ENCODE measurements at regions not wholly inside any gene's neighbourhood (a gene's known extent, or its start where the extent isn't known, plus 50 kb on each side); places are given as distances from the start of the nearest gene placed in this dataset.

DNA sequence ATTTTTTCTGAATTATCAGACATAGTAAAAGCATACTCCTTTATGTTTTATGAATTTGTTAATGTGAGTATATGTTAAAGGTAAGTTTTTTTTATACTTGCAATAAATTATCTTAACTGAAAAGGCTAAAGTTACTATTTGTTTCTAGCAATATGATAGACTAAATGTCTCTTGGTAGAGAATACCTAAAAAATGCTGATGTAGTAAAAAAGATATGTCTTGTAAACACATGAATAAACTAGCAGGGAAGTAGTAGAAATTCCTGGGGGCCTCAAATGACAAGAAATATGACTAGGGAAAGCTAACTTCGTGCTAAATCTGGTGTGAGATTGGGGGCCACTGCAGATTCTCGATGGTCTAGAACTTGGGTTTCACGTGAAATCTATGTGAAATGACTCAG lies 188.1 kb upstream of the CACNA1E start:
- Histone ChIP-seq H3K27ac (ENCODE audit: low read depth in 2 of 2, low read length in 2 of 2) (no peak overlapping the region), H3K9ac (ENCODE audit: low read depth in 1 of 2, low read length in 2 of 2) (no peak overlapping the region), H3K9me3 (ENCODE audit: control insufficient read depth in 2 of 2, low read length in 2 of 2) (no peaks in the 10 kb centered on the region), H3K4me1 (ENCODE audit: control insufficient read depth in 2 of 2, insufficient read depth in 2 of 2, low read length in 2 of 2) (no peaks in the 10 kb centered on the region), H3K27me3 (ENCODE audit: control insufficient read depth in 2 of 2, insufficient read depth in 2 of 2, low read length in 2 of 2) (peaks cover 0 to 2% of the 10 kb centered on the region in 2 donors), H3K36me3 (ENCODE audit: control insufficient read depth in 2 of 2, insufficient read depth in 2 of 2, low read length in 2 of 2) (no peaks in the 10 kb centered on the region), H3K4me3 (ENCODE audit: low read length in 2 of 2) (no peak overlapping the region)

DNA sequence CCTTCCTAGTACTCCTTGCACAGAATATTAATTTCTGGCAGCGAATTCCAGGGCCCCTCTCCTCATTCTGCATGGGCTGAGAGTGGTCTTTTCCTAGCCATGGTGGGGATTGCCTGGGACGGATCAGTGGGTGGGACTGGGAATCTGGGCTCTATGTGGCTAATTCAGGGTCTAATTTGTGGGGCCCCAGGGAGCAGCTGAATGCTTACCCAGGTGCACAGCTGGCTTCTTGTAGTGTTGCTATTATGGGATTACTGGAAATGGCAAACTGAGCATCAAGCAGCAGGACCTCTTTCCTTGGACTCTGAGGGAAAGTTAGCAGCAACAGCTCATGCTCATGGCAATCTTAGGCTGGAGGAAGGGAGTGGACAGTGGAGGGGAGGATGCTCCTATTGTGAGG lies 187.1 kb upstream of the CACNA1E start:
- no peaks in the 10 kb centered on the region for H3K4me1 ChIP-seq (ENCODE audit: control insufficient read depth in 2 of 2, insufficient read depth in 2 of 2, low read length in 2 of 2)
- no peak overlapping the region for H3K4me3 ChIP-seq (ENCODE audit: low read length in 2 of 2)
- no peak overlapping the region for H3K9ac ChIP-seq (ENCODE audit: low read depth in 1 of 2, low read length in 2 of 2)
- peaks cover 0 to 2% of the 10 kb centered on the region in 2 donors for H3K27me3 ChIP-seq (ENCODE audit: control insufficient read depth in 2 of 2, insufficient read depth in 2 of 2, low read length in 2 of 2)
- no peak overlapping the region for H3K27ac ChIP-seq (ENCODE audit: low read depth in 2 of 2, low read length in 2 of 2)
- H3K9me3 ChIP-seq (ENCODE audit: control insufficient read depth in 2 of 2, low read length in 2 of 2) = no peaks in the 10 kb centered on the region
- no peaks in the 10 kb centered on the region for H3K36me3 ChIP-seq (ENCODE audit: control insufficient read depth in 2 of 2, insufficient read depth in 2 of 2, low read length in 2 of 2)

DNA sequence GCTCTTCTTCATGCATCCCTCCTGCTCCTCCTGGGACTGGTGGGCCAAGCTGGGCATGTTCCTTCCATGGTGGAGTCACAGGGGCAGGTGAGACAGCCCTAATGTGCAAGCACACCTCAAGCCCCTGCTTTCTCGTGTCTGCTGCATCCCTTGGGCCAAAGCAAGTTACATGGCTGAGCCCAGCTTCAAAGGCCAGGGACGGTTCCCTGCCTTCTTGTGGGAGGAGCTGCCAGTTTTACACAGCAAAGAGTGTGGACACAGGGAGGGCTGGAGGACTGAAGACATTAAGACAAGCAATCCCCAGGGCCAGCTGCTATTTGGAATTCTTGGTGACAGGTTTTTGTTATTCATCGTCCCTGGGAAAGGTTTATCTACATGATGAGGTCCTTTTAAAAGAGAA lies 175.2 kb upstream of the CACNA1E start:
- Histone ChIP-seq H3K27ac (ENCODE audit: low read depth in 2 of 2, low read length in 2 of 2) (no peak overlapping the region), H3K9ac (ENCODE audit: low read depth in 1 of 2, low read length in 2 of 2) (no peak overlapping the region), H3K4me3 (ENCODE audit: low read length in 2 of 2) (no peak overlapping the region), H3K4me1 (ENCODE audit: control insufficient read depth in 2 of 2, insufficient read depth in 2 of 2, low read length in 2 of 2) (no peaks in the 10 kb centered on the region), H3K36me3 (ENCODE audit: control insufficient read depth in 2 of 2, insufficient read depth in 2 of 2, low read length in 2 of 2) (no peaks in the 10 kb centered on the region), H3K9me3 (ENCODE audit: control insufficient read depth in 2 of 2, low read length in 2 of 2) (no peaks in the 10 kb centered on the region), H3K27me3 (ENCODE audit: control insufficient read depth in 2 of 2, insufficient read depth in 2 of 2, low read length in 2 of 2) (peaks cover 0 to 3% of the 10 kb centered on the region in 2 donors)

DNA sequence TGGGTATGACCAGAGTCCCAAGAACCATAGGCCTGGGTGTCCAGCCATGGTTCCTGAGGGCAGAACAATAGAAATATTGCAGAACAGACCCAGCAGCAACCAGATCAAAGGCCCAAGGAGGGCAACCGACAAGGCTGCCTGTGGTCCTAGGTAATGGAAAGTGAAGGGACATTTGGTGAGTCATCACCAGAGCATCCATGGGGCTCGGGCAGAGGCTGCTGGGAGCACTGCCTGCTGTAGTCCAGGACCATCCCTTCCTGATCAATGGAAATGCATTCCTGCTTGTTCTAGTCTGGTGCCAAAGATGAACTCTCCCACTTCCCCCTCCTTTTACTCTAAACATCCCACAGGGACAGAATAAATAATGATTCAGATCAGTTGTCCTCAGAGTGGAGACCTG lies 172.8 kb upstream of the CACNA1E start:
- H3K9ac ChIP-seq (ENCODE audit: low read depth in 1 of 2, low read length in 2 of 2) = no peak overlapping the region
- H3K27me3 ChIP-seq (ENCODE audit: control insufficient read depth in 2 of 2, insufficient read depth in 2 of 2, low read length in 2 of 2) = peaks cover 7 to 13% of the 10 kb centered on the region in 2 donors
- no peaks in the 10 kb centered on the region for H3K36me3 ChIP-seq (ENCODE audit: control insufficient read depth in 2 of 2, insufficient read depth in 2 of 2, low read length in 2 of 2)
- no peak overlapping the region for H3K4me3 ChIP-seq (ENCODE audit: low read length in 2 of 2)
- no peak overlapping the region for H3K27ac ChIP-seq (ENCODE audit: low read depth in 2 of 2, low read length in 2 of 2)
- no peaks in the 10 kb centered on the region for H3K4me1 ChIP-seq (ENCODE audit: control insufficient read depth in 2 of 2, insufficient read depth in 2 of 2, low read length in 2 of 2)
- no peaks in the 10 kb centered on the region for H3K9me3 ChIP-seq (ENCODE audit: control insufficient read depth in 2 of 2, low read length in 2 of 2)

DNA sequence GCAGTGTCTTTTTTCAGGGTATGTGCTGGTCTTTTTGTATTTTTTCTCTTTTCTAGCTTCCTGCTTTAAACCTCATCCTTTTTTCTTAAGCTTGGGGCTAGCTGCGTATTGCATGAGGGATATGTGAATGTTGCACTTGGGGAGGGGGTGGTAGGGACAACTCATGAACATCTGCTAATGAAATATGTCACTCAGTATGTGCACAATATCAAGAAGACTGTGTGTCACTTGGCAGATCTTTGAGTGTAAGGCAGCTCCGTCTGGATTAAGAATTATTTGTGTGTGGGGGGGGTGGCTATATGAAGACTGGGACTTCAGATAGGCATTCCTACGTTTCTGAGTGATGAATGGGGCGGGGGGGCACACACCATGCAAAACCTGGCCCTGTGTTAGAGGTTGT lies 170.4 kb upstream of the CACNA1E start:
- no peak overlapping the region for H3K9ac ChIP-seq (ENCODE audit: low read depth in 1 of 2, low read length in 2 of 2)
- no peak overlapping the region for H3K4me3 ChIP-seq (ENCODE audit: low read length in 2 of 2)
- H3K27me3 ChIP-seq (ENCODE audit: control insufficient read depth in 2 of 2, insufficient read depth in 2 of 2, low read length in 2 of 2) = peaks cover 12 to 24% of the 10 kb centered on the region in 2 donors
- H3K4me1 ChIP-seq (ENCODE audit: control insufficient read depth in 2 of 2, insufficient read depth in 2 of 2, low read length in 2 of 2) = no peaks in the 10 kb centered on the region
- H3K9me3 ChIP-seq (ENCODE audit: control insufficient read depth in 2 of 2, low read length in 2 of 2) = no peaks in the 10 kb centered on the region
- no peak overlapping the region for H3K27ac ChIP-seq (ENCODE audit: low read depth in 2 of 2, low read length in 2 of 2)
- H3K36me3 ChIP-seq (ENCODE audit: control insufficient read depth in 2 of 2, insufficient read depth in 2 of 2, low read length in 2 of 2) = no peaks in the 10 kb centered on the region

DNA sequence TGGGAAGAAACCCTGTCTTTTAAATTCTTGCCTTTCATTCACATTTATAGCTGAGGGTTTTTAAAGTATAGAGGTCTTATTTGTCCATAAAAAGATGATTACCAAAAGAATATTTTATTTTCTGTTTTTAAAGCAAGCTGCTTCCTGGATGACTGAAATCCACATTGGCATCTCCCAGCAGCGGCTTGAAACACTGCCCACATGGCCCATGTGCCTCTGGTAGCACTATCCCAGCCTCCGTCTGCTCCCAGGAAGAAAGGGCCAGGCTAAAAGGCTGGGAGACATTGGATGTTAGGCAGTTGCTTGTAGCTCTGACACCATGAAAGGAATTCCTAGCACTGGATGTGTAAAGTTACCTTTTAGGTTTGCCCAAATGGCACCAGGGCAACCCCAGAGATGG lies 169.9 kb upstream of the CACNA1E start:
- Histone ChIP-seq H3K36me3 (ENCODE audit: control insufficient read depth in 2 of 2, insufficient read depth in 2 of 2, low read length in 2 of 2) (no peaks in the 10 kb centered on the region), H3K27me3 (ENCODE audit: control insufficient read depth in 2 of 2, insufficient read depth in 2 of 2, low read length in 2 of 2) (peaks cover 16 to 26% of the 10 kb centered on the region in 2 donors), H3K9me3 (ENCODE audit: control insufficient read depth in 2 of 2, low read length in 2 of 2) (no peaks in the 10 kb centered on the region), H3K27ac (ENCODE audit: low read depth in 2 of 2, low read length in 2 of 2) (no peak overlapping the region), H3K4me1 (ENCODE audit: control insufficient read depth in 2 of 2, insufficient read depth in 2 of 2, low read length in 2 of 2) (no peaks in the 10 kb centered on the region), H3K9ac (ENCODE audit: low read depth in 1 of 2, low read length in 2 of 2) (no peak overlapping the region), H3K4me3 (ENCODE audit: low read length in 2 of 2) (no peak overlapping the region)

DNA sequence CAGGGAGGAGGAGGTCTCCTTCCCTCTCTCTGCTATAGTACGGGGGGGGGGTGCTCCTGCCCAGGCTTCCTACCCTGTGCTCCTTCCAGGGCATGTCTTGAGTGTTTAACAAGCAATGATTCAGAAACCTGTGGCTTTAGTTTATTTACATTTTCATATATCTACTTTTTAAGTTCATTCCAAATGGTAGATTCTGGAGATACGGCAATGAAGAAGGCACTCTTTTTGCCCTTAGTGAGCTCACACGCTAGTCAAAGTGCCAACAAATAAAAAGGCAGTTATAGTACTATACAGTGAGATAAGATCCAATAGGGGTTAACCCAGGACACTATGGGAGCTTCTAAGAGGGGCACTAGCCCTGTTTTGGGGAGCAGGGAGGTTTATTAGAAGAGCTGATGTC lies 169.3 kb upstream of the CACNA1E start:
- Histone ChIP-seq H3K9me3 (ENCODE audit: control insufficient read depth in 2 of 2, low read length in 2 of 2) (no peaks in the 10 kb centered on the region), H3K9ac (ENCODE audit: low read depth in 1 of 2, low read length in 2 of 2) (no peak overlapping the region), H3K4me3 (ENCODE audit: low read length in 2 of 2) (no peak overlapping the region), H3K36me3 (ENCODE audit: control insufficient read depth in 2 of 2, insufficient read depth in 2 of 2, low read length in 2 of 2) (no peaks in the 10 kb centered on the region), H3K27ac (ENCODE audit: low read depth in 2 of 2, low read length in 2 of 2) (no peak overlapping the region), H3K27me3 (ENCODE audit: control insufficient read depth in 2 of 2, insufficient read depth in 2 of 2, low read length in 2 of 2) (peaks cover 17 to 30% of the 10 kb centered on the region in 2 donors), H3K4me1 (ENCODE audit: control insufficient read depth in 2 of 2, insufficient read depth in 2 of 2, low read length in 2 of 2) (no peaks in the 10 kb centered on the region)

DNA sequence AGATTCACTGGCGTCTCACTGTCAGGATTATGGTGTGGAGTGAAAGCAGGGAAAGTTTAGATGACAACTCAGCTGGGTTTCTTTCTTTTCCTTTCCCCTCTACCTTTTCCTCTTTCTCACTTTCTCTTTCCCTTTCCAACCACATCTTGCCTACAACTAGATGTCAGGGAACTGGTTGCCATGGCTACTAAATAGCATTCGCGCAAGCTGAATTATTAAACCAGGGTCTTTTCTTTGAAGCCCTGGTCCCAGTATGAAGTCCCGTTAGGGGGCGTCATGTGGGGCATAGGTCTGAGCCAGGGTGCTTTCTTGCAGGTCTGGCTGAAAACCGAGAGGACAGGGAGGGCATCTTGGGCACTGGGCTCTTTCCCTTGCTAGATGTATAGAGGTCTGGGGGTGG lies 168.4 kb upstream of the CACNA1E start:
- peaks cover 26 to 35% of the 10 kb centered on the region in 2 donors for H3K27me3 ChIP-seq (ENCODE audit: control insufficient read depth in 2 of 2, insufficient read depth in 2 of 2, low read length in 2 of 2)
- no peaks in the 10 kb centered on the region for H3K4me1 ChIP-seq (ENCODE audit: control insufficient read depth in 2 of 2, insufficient read depth in 2 of 2, low read length in 2 of 2)
- H3K27ac ChIP-seq (ENCODE audit: low read depth in 2 of 2, low read length in 2 of 2) = no peak overlapping the region

DNA sequence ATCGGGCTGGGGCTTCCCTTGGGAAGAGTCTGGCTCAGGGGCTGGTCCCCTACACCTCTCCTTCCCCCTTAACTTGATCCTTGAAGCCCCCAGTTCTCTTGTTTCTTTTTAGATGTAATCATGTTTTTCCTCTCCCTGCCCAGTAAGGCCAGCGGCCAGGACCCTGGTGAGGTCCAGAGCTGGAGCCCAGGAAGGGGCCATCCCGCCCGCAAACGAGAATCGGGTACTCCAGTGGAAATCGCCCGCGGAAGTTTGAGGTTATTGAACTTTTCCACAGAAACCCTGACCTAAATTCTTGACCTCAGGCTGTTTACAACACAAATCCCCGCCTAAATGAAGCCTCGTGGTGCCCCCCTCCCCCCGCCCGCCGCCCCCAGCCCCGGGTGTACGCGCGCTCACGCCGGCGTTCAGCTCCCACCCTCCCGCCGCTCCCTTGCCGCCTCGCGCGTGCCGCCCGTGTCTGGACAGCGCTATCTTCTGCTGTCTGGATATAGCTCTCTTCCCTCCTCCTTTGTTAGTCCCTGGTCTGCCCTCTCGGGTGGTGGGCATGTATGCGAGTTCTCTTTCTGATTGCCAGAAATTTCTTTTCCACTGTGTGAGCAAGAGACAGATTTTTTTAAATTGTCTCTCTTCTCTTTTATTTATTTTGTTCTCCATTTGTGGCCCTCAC lies 165.9 kb upstream of the CACNA1E start:
- Histone ChIP-seq H3K27ac (ENCODE audit: low read depth in 2 of 2, low read length in 2 of 2) (no peak overlapping the region), H3K4me3 (ENCODE audit: low read length in 2 of 2) (no peak overlapping the region), H3K9me3 (ENCODE audit: control insufficient read depth in 2 of 2, low read length in 2 of 2) (no peaks in the 10 kb centered on the region), H3K9ac (ENCODE audit: low read depth in 1 of 2, low read length in 2 of 2) (no peak overlapping the region), H3K36me3 (ENCODE audit: control insufficient read depth in 2 of 2, insufficient read depth in 2 of 2, low read length in 2 of 2) (no peaks in the 10 kb centered on the region), H3K27me3 (ENCODE audit: control insufficient read depth in 2 of 2, insufficient read depth in 2 of 2, low read length in 2 of 2) (peaks cover 25 to 35% of the 10 kb centered on the region in 2 donors), H3K4me1 (ENCODE audit: control insufficient read depth in 2 of 2, insufficient read depth in 2 of 2, low read length in 2 of 2) (no peaks in the 10 kb centered on the region)

More for the DNA sequence above, 168.4 kb upstream of the CACNA1E start:
- no peaks in the 10 kb centered on the region for H3K9me3 ChIP-seq (ENCODE audit: control insufficient read depth in 2 of 2, low read length in 2 of 2)
- no peak overlapping the region for H3K4me3 ChIP-seq (ENCODE audit: low read length in 2 of 2)
- H3K9ac ChIP-seq (ENCODE audit: low read depth in 1 of 2, low read length in 2 of 2) = no peak overlapping the region
- no peaks in the 10 kb centered on the region for H3K36me3 ChIP-seq (ENCODE audit: control insufficient read depth in 2 of 2, insufficient read depth in 2 of 2, low read length in 2 of 2)

DNA sequence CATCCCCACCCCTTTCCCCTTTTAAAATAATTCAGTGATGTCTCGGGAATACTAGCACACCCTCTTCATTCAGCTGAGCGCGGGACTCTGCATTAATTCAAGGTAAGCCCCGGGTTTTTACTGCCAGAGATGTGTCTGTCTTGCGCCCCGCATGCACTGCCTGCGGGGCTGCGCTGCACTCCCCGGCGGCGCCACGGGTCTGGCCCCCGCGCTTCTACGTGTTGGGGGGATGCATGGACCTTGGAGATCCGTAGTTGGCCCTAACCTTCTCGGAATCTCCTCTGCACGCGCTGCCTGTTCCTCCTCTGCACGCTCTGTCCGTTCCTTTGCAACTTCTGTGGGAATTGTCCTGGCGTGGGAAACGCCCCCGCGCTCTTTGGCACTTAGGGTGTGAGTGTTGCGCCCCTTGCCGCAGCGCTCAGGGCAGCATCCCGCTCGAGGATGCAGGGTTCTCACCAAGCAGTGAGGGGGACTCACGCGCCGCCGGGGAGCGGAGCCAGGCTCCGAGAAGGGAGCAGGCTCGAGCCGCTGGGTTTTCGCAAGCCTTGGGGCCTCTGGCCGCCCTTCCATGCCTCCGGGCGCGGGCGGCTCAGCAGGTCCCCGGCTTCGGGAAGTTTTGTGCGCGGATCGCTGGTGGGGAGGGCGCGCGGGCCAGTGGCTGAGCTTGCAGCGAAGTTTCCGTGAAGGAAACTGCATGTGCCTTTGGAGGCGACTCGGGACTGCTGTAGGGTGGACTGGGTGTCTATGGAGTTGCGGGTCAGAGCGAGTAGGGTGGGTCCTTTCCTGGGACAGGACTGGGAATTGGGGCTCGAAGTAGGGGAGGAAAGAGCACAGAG lies 165.1 kb upstream of the CACNA1E start:
- H3K9ac ChIP-seq (ENCODE audit: low read depth in 1 of 2, low read length in 2 of 2) = no peak overlapping the region
- H3K27ac ChIP-seq (ENCODE audit: low read depth in 2 of 2, low read length in 2 of 2) = no peak overlapping the region
- no peaks in the 10 kb centered on the region for H3K36me3 ChIP-seq (ENCODE audit: control insufficient read depth in 2 of 2, insufficient read depth in 2 of 2, low read length in 2 of 2)
- no peak overlapping the region for H3K4me3 ChIP-seq (ENCODE audit: low read length in 2 of 2)
- H3K4me1 ChIP-seq (ENCODE audit: control insufficient read depth in 2 of 2, insufficient read depth in 2 of 2, low read length in 2 of 2) = no peaks in the 10 kb centered on the region
- H3K9me3 ChIP-seq (ENCODE audit: control insufficient read depth in 2 of 2, low read length in 2 of 2) = no peaks in the 10 kb centered on the region
- peaks cover 25 to 35% of the 10 kb centered on the region in 2 donors for H3K27me3 ChIP-seq (ENCODE audit: control insufficient read depth in 2 of 2, insufficient read depth in 2 of 2, low read length in 2 of 2)
